CD4-positive, alpha-beta T cell treated with Interleukin-21 for 1 hour (primary cell): ENCODE measurements at regions not wholly inside any gene's neighbourhood (a gene's known extent, or its start where the extent isn't known, plus 50 kb on each side); places are given as distances from the start of the nearest gene placed in this dataset.
"Not testable (repeated sequence)": the region's sequence is repeated elsewhere in the genome, so short reads cannot be mapped to it uniquely, and the experiment has no call there.

ENCODE experiments used
- DNase-seq: peaks from one replicate; pipeline ENCODE4 v3.0.0-alpha.2; 2020

DNA sequence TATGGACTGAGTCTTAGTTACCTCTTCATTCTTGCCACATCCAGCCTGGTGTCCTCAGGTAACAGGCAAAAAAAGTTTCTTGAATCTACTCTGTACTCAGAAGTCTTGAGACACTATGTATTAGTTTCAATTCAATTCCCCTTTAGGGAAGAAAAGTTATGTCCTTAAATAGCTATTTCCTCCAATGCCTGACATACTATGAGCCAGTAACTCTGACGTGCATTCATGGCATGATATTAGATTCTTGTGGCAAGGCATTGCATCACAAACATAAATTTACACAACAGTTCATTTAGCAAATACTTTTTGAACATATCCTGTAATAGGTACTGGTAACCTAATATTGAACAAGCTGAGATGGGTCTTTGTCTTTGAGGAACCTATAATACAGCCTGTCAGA is 109.3 kb upstream of the FOXB1 start:
- DNase-seq = no peak

- no peak for DNase-seq
These were observed 111.1 kb upstream of the FOXB1 start for GRCh38 chr15:59892985-59893384.

- not testable (repeated sequence) for DNase-seq
These were observed 116.2 kb upstream of the FOXB1 start for GRCh38 chr15:59887870-59888269.

GRCh38 chr15:59887211-59887610 is 116.9 kb upstream of the FOXB1 start:
- no peak for DNase-seq

GRCh38 chr15:59886441-59886840 is 117.7 kb upstream of the FOXB1 start:
- DNase-seq = no peak

GRCh38 chr15:59885832-59886231 is 118.3 kb upstream of the FOXB1 start:
- no peak for DNase-seq

DNA sequence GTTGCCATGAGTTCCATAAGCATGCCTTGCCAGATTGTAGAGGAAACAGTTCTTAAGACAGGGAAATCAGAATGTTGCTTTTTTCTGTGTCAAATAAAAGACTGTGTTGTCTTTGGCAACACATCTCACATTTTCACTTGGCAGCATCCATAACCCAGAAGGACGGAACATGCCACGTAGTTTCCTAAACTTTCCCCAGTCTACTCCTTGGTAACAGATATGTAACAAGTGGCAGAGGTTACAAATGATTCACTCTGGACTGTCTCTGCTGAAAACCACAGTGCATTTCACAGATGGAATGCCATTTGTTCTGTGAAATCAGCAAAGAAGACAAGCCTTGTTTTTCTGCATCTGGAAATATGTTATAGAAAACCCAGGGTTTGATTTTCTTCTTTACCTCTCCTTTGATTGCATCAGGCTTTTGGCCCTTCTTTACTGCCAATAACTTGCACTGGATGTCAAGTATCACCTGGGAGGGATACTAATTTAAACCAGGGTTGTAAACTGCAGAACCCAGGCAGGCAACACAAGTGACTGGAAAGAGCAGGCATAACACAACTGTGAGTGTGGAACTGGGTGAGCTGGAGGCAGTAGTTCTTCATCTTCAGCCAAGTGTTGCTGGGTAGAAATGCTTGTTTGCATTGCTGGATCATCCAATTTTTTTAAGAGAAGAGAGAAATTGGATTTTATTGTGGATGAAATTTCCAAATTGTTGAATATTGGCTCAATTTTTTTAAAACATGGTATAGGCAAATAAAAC is 124.4 kb upstream of the FOXB1 start:
- DNase-seq = no peak

GRCh38 chr15:59876140-59876539 is 128.0 kb upstream of the FOXB1 start:
- no peak for DNase-seq

DNA sequence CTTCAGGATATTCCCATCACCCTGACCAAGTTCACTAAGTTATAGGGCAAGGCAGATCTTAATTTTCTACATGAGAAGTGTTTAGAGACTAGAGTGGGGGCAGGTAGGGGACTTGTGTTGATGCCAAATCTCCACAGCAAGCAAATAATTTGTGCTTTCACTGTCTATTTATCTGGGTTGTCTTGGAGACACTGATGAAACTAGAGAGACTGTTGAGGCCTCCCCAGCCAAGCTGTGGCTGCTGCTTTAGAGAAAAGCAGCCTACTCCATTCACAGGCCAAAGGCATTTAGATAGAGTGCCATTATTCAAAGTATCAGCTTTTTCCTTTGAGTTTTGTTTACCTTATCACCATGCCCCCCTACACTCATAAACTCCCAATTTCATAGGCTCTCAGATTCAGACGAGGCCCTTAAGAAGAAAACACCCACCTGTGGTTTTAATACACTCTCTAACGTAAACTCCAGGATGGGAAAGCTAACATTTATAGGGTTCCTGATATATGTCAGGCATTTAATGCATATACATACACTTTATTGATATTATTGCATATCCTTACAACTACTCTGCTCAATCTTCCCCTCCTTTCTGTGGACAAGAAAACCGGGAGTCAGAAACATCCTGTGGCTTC is 130.4 kb upstream of the FOXB1 start:
- DNase-seq = no peak

GRCh38 chr15:59867086-59867855 is 136.8 kb upstream of the FOXB1 start:
- no peak for DNase-seq

DNA sequence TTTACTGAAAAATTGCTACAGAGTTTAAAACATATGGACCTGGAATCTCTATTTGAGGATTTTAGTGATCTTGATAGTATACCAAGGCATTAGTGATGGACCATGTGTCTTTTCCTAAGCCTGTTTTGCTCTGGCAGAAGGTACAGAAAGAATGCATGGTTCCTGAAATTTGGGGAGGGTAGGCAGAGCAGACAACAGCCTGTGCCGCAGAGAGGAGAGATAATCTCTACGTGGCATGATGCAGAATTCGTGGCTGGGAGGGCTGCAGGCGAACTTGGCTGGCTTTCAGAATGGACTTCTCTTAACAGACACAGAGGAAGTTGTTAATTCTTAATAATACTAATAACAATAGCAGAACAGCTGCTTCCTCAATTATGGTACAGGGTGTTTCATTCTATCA is 137.5 kb upstream of the FOXB1 start:
- no peak for DNase-seq

- no peak for DNase-seq
These were observed 141.6 kb upstream of the FOXB1 start for GRCh38 chr15:59862191-59863155.

DNA sequence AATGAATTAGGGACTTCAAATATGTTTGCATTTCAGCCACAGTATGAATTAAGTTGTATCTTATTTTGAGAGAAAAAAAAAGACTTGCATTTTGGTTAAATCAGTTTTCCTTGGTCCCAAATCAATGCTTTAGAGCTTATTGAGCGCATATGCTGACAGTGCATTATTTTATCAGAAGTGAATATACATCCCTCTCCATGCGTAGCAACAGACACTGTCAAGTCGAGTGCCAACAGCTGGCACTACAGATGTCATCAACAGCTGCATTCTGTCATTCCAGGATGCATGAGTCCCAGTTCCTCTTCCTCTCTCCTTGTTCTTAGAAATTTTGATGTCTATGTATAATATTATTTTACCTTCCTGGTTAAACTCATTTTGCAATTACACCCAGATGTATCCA is 156.1 kb upstream of the FOXB1 start:
- no peak for DNase-seq

DNA sequence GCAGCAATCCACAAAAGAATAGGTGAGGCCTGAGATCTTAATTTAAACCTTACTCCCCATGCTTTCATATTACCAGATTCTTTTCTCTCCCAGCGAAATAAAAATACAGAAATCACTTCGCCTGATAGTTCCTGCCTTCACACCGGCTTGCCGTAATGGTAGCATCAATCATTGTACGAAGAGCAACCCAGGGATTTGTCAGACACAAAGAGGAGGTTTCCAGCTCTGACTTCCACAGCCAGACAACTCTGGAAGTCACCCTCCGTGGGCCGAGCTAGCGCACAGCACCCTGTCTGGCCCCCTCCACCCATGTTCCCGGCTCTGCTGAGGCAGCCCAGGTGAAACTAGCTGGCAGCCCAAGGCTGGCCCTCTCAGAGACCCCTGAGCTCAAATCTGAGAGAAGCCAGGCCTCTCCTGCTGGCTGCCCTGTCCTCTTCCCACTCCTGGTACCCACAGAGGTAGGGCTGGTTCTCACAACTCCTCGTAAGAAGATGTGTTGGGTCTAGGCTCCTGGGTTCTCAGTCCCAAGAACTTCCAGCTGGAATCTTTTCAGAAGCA is 156.9 kb upstream of the BNIP2 start:
- no peak for DNase-seq

- DNase-seq = no peak
These were observed 154.5 kb upstream of the BNIP2 start for GRCh38 chr15:59843609-59844008.

DNA sequence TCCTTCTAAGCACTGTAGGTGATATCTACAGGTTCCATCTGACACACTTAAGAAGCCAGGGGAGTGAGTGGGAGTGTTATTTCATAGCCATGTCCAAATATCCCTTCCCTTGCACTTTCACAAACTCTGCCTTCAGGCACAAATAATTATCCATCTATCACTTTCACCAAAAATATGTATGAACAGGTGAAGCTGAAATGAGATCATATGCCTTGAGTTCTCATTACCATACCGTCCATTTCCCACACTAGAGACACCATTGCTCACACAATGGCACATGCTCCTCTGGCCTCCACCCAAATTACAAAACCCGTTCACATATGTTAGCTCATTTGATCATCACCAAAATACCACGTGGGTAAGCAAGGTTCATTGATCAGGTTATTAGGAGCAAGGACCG is 151.9 kb upstream of the BNIP2 start:
- DNase-seq = no peak

- DNase-seq = no peak
These were observed 150.8 kb upstream of the BNIP2 start for GRCh38 chr15:59839906-59840305.

DNA sequence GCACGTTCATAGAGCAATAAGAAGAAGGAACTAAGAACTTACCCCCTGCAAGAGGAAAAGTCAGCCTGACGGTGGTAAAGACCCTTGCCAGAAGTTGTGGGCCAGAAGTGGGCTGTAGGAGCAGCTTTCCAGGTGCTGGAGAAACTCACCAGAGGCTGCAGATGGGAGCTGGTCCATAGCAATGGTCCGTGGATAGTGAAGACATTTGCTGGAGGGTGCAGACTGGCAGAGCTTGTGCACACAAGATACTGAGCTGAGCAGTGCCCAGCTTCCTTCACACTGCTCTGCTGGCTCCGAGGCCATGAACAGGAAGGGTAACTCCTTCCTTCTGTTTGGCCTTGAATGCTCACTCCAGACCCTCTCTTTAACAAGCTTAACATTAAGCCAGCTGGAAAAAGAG is 149.8 kb upstream of the BNIP2 start:
- DNase-seq = no peak

DNA sequence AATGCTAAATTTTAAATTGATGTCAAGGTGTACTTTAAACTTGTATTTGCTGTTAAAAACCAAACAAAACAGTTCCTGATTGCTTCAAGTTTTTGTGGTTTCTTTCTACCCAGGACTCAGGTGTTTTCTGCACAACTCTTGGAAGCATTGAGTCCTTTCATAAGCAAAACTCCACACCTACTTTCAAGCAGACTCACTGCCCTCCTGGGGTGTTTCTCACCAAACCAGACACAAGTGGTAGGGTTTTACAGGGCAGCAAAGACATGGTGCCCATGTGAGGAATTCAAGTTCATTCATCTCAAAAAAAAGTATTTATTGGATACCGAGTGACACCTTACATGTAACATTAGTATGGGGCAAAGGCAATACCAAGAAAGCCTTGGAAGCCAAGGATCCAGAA is 146.7 kb upstream of the BNIP2 start:
- no peak for DNase-seq

- DNase-seq = no peak
These were observed 145.4 kb upstream of the BNIP2 start for GRCh38 chr15:59834528-59834927.

DNA sequence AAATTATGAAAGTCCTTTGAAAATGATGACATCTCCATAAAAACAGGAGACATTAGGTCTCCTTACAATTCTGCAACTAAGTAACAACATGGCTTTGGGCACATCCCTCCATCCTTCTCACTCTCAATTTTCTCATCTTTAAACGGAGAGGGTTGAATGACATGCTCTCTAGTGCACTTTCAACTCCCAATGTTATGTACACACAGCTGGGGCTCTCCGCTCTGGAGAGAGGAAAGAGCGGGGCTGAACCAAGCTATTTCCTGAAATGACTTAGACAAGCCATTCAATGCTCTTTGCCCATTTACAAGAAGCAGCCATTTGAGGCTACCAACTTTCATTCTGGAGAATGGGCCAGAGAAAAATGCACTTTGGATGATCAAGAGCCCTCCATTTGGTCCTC is 144.2 kb upstream of the BNIP2 start:
- no peak for DNase-seq

DNA sequence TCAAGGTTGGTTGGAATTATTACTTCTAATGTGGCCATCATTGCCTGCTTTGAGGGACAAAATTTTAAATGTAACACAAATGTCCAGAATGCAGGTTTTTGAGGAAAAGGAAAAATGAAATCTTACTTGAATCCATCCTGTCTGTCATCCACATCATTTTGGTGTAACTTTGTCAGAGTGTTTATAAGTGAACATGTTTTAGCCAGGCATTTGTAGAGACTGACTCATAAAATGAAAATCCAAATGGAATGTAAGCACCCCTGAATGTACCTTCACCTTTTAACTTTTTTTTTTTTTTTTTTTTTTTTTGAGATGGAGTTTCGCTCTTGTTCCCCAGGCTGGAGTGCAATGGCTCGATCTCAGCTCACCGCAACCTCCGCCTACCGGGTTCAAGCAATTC is 141.8 kb upstream of the BNIP2 start:
- no peak for DNase-seq

GRCh38 chr15:59830098-59830497 is 141.0 kb upstream of the BNIP2 start:
- DNase-seq = no peak
